GM18517 (cell line): ENCODE measurements at regions not wholly inside any gene's neighbourhood (a gene's known extent, or its start where the extent isn't known, plus 50 kb on each side); places are given as distances from the start of the nearest gene placed in this dataset.
"Not testable (repeated sequence)": the region's sequence is repeated elsewhere in the genome, so short reads cannot be mapped to it uniquely, and the experiment has no call there.

Experiments
- ATAC-seq: cut with Tn5 transposase; IDR thresholded peaks from one replicate; pipeline ENCODE4 v1.9.1; 2021; ENCODE audit warnings: mild to moderate bottlenecking, moderate library complexity; ENCODE audit not compliant: unreplicated experiment

DNA sequence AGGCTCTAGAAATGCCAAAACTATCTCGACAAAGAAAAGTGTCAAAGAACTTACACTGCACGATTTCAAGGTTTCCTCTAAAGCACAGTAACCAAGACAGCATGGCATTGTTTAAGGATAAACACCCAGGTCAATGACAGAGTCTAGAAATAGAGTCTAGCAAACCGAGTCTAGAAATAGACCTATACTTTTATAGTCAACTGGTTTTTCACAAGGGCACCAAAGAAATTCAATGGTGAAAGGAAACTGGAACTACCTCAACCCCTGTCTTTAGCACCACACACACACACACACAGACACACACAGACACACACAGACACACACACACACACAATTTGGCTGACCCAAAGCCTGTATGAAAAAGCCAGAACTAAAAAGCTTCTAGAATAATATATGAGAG is 67.1 kb upstream of the PGBD5 start:
- no peak for ATAC-seq

DNA sequence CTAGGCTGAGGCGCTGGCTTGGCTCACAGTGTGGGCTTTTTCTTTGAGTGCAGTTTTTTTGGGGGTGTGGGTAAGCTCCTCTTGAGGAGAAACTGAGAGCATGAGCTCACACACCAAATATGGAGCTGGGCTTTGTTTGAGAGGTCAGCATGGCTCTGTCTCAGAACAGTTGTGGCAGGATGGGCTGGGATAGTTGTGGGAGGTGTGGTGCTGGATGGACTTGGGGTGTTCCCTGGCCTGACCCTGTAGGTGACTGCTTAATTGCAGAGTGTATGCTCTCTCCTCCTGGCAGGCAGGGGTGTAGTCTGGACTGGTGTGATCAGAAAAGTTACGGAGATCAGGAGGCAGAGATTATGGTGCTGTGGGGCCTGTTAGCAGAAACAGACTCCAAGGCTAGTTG is 64.3 kb upstream of the PGBD5 start:
- ATAC-seq = no peak

DNA sequence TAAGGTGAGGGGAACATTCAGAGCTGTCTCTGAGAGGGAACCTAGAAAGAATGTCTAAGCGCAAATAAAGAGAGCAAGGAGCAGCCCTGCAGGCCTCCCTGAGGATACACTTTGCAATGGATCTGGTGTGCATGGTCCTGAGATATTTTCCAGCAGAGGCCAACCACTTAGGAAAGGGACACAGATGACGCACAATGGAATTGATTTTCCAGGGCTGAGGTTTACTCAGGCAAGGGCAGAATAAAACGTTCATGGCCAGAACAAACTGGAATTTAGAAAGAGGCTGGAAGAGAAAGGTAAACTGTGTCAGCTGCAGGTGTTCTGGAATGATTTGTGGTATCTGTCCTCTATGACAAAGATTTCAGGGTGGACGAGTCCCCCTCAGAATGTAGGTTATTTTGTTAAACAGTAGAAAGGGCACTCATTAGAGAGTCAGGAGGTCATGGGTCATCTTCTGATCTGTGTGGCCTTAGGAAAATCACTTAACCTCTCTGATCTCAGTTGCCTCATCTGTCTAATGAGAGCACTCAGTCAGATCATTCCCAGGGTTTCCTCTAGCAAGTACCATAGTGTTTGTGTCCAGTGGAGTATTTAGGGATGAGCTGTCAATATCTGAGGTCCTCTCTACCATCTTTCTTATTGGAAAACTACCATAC is 61.8 kb upstream of the PGBD5 start:
- no peak for ATAC-seq

DNA sequence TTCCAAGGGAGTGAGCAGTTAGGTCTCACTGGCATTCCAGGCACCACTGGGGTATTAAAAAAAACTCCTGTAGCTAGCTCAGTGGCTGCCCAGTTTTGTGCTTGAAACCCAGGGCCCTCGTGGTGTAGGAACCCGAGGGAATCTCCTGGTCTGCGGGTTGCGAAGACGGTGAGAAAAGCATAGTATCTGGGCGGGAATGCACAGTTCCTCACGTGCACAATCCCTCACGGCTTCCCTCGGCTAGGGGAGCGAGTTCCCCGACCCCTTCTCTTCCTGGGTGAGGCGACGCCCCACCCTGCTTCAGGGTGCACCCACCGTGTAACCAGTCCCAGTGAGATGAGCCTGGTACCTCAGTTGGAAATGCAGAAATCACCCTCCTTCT is 50.5 kb upstream of the PGBD5 start:
- no peak for ATAC-seq

DNA sequence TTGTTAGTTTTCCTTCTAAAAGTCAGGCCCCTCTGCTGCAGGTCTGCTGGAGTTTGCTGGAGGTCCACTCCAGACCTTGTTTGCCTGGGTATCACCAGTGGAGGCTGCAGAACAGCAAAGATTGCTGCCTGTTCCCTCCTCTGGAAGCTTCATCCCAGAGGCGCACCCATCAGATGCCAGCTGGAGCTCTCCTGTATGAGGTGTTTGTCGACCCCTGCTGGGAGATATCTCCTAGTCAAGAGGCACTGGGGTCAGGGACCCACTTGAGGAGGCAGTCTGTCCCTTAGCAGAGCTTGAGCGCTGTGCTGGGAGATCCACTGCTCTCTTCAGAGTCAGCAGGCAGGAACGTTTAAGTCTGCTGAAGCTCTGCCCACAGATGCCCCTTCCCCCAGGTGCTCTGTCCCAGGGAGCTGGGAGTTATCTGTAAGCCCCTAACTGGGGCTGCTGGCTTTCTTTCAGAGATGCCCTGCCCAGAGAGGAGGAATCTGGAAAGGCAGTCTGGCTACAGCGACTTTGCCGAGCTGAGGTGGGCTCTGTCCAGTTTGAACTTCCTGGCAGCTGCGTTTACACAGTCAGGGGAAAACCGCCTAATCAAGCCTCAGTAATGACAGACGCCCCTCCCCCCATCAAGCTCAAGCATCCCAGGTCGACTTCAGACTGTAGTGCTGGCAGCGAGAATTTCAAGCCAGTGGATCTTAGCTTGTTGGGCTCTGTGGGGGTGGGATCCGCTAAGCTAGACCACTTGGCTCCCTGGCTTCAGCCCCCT is 49.9 kb upstream of the PGBD5 start:
- not testable (repeated sequence) for ATAC-seq
